ENCODE measurements at regions not wholly inside any gene's neighbourhood (a gene's known extent, or its start where the extent isn't known, plus 50 kb on each side); places are given as distances from the start of the nearest gene placed in this dataset.

GRCh38 chr1:199733125-199733524 is 294.4 kb upstream of the NR5A2 start:
- ChIA-PET CTCF (no interaction called here), POLR2A (ENCODE audit: low non-redundant PET) (no interaction called here)
- Histone ChIP-seq H3K4me3 (ENCODE audit: low read depth, low read length, poor library complexity, severe bottlenecking) (no peak overlapping the region), H3K9me3 (ENCODE audit: low read depth, low read length, poor library complexity, severe bottlenecking) (no peaks in the 10 kb centered on the region), H3K4me1 (ENCODE audit: insufficient read depth, low read length, poor library complexity, severe bottlenecking) (peaks cover 36% of the 10 kb centered on the region), H3K27ac (ENCODE audit: low read depth, low read length, poor library complexity, severe bottlenecking) (no peak overlapping the region), H3K27me3 (replicated peaks; ENCODE audit: insufficient read depth, low read depth, low read length, poor library complexity) (peaks cover 58% of the 10 kb centered on the region), H3K36me3 (ENCODE audit: insufficient read depth, low read length, poor library complexity, severe bottlenecking) (no peaks in the 10 kb centered on the region)
- BruUV-seq (replicated peaks), result no TSS peak
- TF ChIP-seq CTCF (conservative IDR thresholded peaks at IDR 0.05; ENCODE audit: low read depth, low read length) (no peak), EZH2 (IDR thresholded peaks at IDR 0.05; ENCODE audit: borderline replicate concordance, low read depth, low read length, poor library complexity, severe bottlenecking) (no peak)
- intact Hi-C loops (cut with micrococcal nuclease; ENCODE audit: unreplicated experiment), result no loop called here
- no peak for DNase-seq (ENCODE audit: low spot score)

GRCh38 chr1:199734186-199734585 is 293.3 kb upstream of the NR5A2 start:
- no peaks in the 10 kb centered on the region for H3K9me3 ChIP-seq (ENCODE audit: low read depth, low read length, poor library complexity, severe bottlenecking)
- DNase-seq (ENCODE audit: low spot score), result peak; percentile 81
- H3K36me3 ChIP-seq (ENCODE audit: insufficient read depth, low read length, poor library complexity, severe bottlenecking), result no peaks in the 10 kb centered on the region
- H3K4me1 ChIP-seq (ENCODE audit: insufficient read depth, low read length, poor library complexity, severe bottlenecking), result peaks cover 36% of the 10 kb centered on the region
- intact Hi-C loops (cut with micrococcal nuclease; ENCODE audit: unreplicated experiment), result no loop called here
- ChIA-PET CTCF (interaction anchor here (1.2 kb wide), 1 partner anchor 49 kb away, joined by 3 read pairs; no protein-coding TSS in a partner anchor), POLR2A (ENCODE audit: low non-redundant PET) (no interaction called here)
- no peak overlapping the region for H3K27ac ChIP-seq (ENCODE audit: low read depth, low read length, poor library complexity, severe bottlenecking)
- H3K4me3 ChIP-seq (ENCODE audit: low read depth, low read length, poor library complexity, severe bottlenecking), result no peak overlapping the region
- TF ChIP-seq CTCF (conservative IDR thresholded peaks at IDR 0.05; ENCODE audit: low read depth, low read length) (no peak), EZH2 (IDR thresholded peaks at IDR 0.05; ENCODE audit: borderline replicate concordance, low read depth, low read length, poor library complexity, severe bottlenecking) (no peak)
- peaks cover 58% of the 10 kb centered on the region for H3K27me3 ChIP-seq (replicated peaks; ENCODE audit: insufficient read depth, low read depth, low read length, poor library complexity)
- no TSS peak for BruUV-seq (replicated peaks)

- BruUV-seq (replicated peaks), result no TSS peak
Observed at GRCh38 chr1:199735660-199736059, 291.9 kb upstream of the NR5A2 start.

More at GRCh38 chr1:199735660-199736059, 291.9 kb upstream of the NR5A2 start:
- no peaks in the 10 kb centered on the region for H3K36me3 ChIP-seq (ENCODE audit: insufficient read depth, low read length, poor library complexity, severe bottlenecking)
- ChIA-PET POLR2A (ENCODE audit: low non-redundant PET) (no interaction called here), CTCF (no interaction called here)
- H3K4me3 ChIP-seq (ENCODE audit: low read depth, low read length, poor library complexity, severe bottlenecking), result no peak overlapping the region
- peaks cover 59% of the 10 kb centered on the region for H3K27me3 ChIP-seq (replicated peaks; ENCODE audit: insufficient read depth, low read depth, low read length, poor library complexity)
- no peak overlapping the region for H3K27ac ChIP-seq (ENCODE audit: low read depth, low read length, poor library complexity, severe bottlenecking)
- intact Hi-C loops (cut with micrococcal nuclease; ENCODE audit: unreplicated experiment), result loop anchor here (5.0 kb wide), 1 partner anchor 48 kb away; no protein-coding TSS in a partner anchor
- peaks cover 36% of the 10 kb centered on the region for H3K4me1 ChIP-seq (ENCODE audit: insufficient read depth, low read length, poor library complexity, severe bottlenecking)
- H3K9me3 ChIP-seq (ENCODE audit: low read depth, low read length, poor library complexity, severe bottlenecking), result no peaks in the 10 kb centered on the region
- no peak for DNase-seq (ENCODE audit: low spot score)
- TF ChIP-seq CTCF (conservative IDR thresholded peaks at IDR 0.05; ENCODE audit: low read depth, low read length), result no peak
- no peak for TF ChIP-seq EZH2 (IDR thresholded peaks at IDR 0.05; ENCODE audit: borderline replicate concordance, low read depth, low read length, poor library complexity, severe bottlenecking)

Data from A673 (cell line).